T-helper 1 cell (primary cell): ENCODE measurements at regions not wholly inside any gene's neighbourhood (a gene's known extent, or its start where the extent isn't known, plus 50 kb on each side); places are given as distances from the start of the nearest gene placed in this dataset.
"Not testable (repeated sequence)": the region's sequence is repeated elsewhere in the genome, so short reads cannot be mapped to it uniquely, and the experiment has no call there.

Experiments used
- DNase-seq, 5 donors: peaks; one replicate each; pipeline ENCODE4 v3.0.0-alpha.2; 2012 to 2020

DNA sequence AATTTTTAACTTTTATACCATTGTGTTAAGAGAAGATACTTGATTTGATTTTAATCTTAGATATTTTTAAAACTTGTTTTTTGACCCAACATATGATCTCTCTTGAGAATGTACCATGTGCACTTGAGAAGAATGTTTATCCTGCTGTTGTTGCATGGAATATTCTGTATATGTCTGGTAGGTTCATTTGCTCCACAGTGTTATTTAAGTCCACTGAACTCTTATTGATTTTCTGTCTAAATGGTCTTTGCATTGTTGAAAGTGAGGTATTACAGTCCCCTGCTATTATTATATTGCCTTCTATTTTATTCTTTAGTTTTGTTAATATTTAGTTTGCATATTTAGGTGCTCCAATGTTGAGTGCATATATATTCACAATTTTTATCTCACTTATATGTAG lies 397.3 kb upstream of the CCDC179 start:
- no peak for DNase-seq

DNA sequence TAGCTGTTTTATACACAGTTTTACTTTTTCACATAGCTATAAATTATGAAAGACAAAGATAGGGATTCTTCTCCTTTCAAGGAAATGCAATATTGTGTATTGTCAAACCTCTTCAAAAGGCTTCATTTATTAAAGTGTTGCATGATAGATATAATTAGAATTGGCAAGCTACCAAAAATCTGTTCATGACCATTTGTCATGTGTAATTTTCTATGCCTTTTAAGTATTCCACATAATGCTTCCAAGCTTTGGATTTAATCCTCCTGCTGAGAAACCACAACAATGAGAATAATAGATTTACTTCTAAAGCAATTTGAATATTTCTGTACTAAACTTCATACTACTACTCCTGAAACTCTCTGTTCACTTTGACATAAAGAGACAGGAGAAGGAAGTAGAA lies 403.2 kb upstream of the CCDC179 start:
- no peak for DNase-seq

- no peak for DNase-seq
These were observed 411.8 kb upstream of the CCDC179 start for GRCh38 chr11:23272095-23272494.

DNA sequence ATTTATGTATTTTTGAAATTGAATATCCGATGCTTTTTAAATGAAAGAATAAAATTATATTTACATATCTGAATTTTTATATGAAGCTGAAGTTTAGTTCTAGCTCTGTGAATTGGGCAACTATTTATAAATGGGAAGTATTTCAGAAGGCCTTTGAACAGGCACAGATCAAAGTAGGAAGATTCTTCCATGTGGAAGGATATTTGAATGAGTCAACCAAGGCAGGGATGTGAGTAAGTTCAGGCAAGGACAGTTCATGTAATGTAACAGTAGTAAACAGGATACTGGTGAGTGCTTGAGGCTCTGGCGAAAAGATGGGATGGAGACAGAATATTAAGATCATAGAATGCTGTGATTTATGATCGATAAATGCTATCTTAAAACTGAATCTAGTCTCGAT lies 417.8 kb upstream of the CCDC179 start:
- DNase-seq: no peak

DNA sequence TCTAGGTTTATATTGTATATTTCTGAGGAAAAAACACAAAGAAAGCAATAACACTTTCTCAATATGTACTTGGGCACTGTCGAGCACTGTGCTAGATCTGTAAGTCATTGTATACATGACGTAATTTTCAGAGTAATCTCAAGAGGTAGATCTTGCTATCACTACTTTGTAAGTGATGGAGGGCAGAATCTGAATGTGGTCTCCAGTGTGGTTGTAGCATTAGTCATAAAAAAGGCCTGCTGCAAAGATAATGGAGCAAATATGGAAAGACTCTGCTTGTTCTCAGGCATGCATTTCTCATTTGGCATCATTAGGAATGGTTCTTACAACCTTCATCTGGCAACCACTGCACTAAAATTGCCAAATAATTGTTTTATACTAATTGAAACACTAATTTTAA lies 419.8 kb upstream of the CCDC179 start:
- DNase-seq: no peak

GRCh38 chr11:23283666-23284065 lies 423.4 kb upstream of the CCDC179 start:
- DNase-seq: no peak

GRCh38 chr11:23284631-23285030 lies 424.4 kb upstream of the CCDC179 start:
- DNase-seq: no peak

- no peak for DNase-seq
These were observed 427.9 kb upstream of the CCDC179 start for GRCh38 chr11:23288003-23288783.

GRCh38 chr11:23295241-23295640 lies 435.0 kb upstream of the CCDC179 start:
- DNase-seq: no peak

DNA sequence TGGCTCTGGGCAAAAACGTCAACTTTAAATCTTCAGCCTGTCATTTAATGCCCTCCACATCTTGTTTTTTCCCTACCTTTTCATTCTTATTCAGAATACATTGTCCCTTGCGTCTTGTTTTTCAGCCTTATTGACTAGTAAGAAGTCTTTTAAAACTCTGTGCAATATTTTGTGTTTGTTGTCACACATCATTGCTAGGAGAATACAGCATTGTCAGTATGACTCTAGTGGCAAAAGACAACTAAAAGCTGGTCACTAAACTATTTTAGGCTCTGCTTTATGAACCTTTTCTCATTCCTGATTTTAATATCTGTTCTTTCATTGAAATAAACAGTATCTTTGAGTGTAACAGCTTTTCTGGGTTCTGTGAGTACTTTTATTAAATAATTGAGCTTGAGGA lies 447.8 kb upstream of the CCDC179 start:
- no peak for DNase-seq

DNA sequence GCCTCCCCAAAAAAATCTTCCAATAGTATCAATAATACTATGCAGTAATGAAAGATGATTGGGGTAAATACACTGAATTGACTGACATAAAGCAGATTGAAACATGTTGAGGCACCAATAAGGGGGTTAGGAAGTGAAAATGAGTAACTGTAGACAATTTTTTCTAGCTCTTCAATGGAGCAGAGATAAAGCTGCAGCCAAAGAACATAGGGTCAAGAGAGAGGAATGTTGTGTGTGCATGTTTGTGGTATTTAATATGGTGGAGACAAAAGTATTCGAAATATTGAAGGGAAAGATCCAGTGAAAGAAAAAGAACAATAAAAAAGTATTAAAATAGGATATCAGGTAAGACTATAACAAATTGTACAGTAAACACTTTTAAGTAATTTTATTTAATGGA lies 450.0 kb upstream of the CCDC179 start:
- DNase-seq: no peak

GRCh38 chr11:23311986-23312940 lies 452.0 kb upstream of the CCDC179 start:
- no peak for DNase-seq

GRCh38 chr11:23313001-23313400 lies 452.7 kb upstream of the CCDC179 start:
- no peak for DNase-seq

DNA sequence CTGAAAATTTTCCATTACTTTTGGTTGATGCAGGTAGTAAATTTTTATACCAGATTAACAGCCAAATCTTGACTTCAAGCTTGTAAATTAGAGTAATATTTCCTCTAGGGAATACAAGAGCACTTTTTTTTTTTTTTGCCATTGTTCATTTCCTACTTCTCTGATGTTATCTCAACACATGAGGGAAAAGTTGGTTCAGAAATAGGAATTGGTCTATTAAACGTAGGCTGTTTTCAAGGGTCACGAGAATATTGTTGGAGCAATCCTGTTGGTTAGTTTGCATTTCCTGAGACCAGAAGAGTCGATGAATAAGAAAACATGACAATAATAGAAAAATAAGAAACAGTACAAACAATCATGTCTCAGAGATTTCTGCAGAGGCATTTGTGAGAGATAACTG lies 453.9 kb upstream of the CCDC179 start:
- DNase-seq: no peak

DNA sequence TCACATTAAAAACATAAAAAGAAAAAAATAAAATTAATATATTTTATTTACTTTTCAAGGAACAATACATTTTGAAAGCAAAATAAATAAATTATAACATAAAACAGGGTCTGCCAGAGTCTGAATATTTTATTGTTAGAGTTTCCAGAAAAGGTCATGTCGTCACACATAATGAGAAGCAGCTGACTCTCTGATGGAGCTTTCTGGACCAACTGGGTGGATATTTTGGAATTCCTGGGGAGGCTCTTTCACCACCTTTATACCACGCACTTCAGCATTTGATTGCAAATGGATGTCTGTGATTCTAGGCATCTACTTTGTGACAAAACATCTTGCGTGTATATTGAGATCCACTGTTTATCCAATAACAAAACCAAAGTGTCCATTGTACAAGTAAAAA lies 455.0 kb upstream of the CCDC179 start:
- DNase-seq: no peak

GRCh38 chr11:23317816-23318215 lies 457.5 kb upstream of the CCDC179 start:
- no peak for DNase-seq

DNA sequence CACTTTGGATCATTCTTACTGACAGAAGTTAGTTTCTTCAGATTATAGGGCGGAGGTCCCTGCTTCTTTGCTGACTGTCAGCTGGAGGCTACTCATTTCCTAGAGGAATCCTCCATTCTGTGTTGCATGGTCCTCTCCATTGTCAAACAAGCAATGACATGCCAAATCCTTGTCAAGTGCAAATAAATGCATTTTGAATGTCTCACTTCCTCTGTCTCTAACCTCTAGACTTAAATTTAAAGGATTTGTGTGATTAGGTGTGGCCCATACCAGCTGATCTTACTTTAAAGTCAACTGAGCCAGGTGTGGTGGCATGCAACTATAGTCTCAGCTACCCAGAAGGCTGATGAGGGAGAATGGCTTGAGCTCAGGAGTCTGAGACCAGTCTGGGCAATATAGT lies 458.4 kb upstream of the CCDC179 start:
- no peak for DNase-seq

- no peak for DNase-seq
These were observed 459.9 kb upstream of the CCDC179 start for GRCh38 chr11:23320131-23320530.

GRCh38 chr11:23335586-23335985 lies 475.3 kb upstream of the CCDC179 start:
- DNase-seq: not testable (repeated sequence)

GRCh38 chr11:23336961-23337360 lies 476.7 kb upstream of the CCDC179 start:
- DNase-seq: no peak

GRCh38 chr11:23353611-23354010 lies 493.3 kb upstream of the CCDC179 start:
- no peak for DNase-seq

- DNase-seq: no peak
These were observed 499.0 kb upstream of the CCDC179 start for GRCh38 chr11:23359297-23359696.

GRCh38 chr11:23364076-23364475 lies 503.8 kb upstream of the CCDC179 start:
- no peak for DNase-seq
